ENCODE measurements at regions not wholly inside any gene's neighbourhood (a gene's known extent, or its start where the extent isn't known, plus 50 kb on each side); places are given as distances from the start of the nearest gene placed in this dataset.

GRCh38 chr18:22485808-22486244 lies 68.1 kb upstream of the CTAGE1 start:
- TF ChIP-seq CTCF (IDR thresholded peaks at IDR 0.05) (no peak), POLR2A (IDR thresholded peaks at IDR 0.05; ENCODE audit: low read depth) (no peak), POLR2AphosphoS5 (IDR thresholded peaks at IDR 0.05) (no peak)
